Prostate gland (tissue), 2 donors: ENCODE measurements at regions not wholly inside any gene's neighbourhood (a gene's known extent, or its start where the extent isn't known, plus 50 kb on each side); places are given as distances from the start of the nearest gene placed in this dataset.

Source experiments
- DNase-seq: peaks from one replicate; pipeline ENCODE4 v3.0.0-alpha.2; 2019; ENCODE audit warnings: low spot score
- H3K27ac ChIP-seq, 2 donors: fragments of 200-600 bp; sonication (generic); 2 replicates each; pipeline ENCODE4 v1.5.1; 2017 to 2019
- H3K27me3 ChIP-seq: fragments of 200-600 bp; sonication (generic); replicated peaks from 2 replicates; pipeline ENCODE4 v1.5.1; 2019; ENCODE audit not compliant: insufficient read depth
- H3K36me3 ChIP-seq, 2 donors: fragments of 200-600 bp; sonication (generic); 1 replicate in 1 of 2; 2 replicates in 1 of 2; pipeline versions ENCODE4 v1.5.1 to v1.8.1; 2017 to 2019
- H3K4me1 ChIP-seq: fragments of 200-600 bp; sonication (generic); replicated peaks from 2 replicates; pipeline ENCODE4 v1.5.1; 2019
- H3K4me3 ChIP-seq, 2 donors: fragments of 200-600 bp; sonication (generic); 2 replicates each; pipeline ENCODE4 v1.5.1; 2017 to 2019
- H3K9me3 ChIP-seq: fragments of 200-600 bp; sonication (generic); 2 replicates; pipeline ENCODE4 v1.5.1; 2017
- CTCF ChIP-seq, 4 experiments: fragments of 200-600 bp in 2 of 4; fragments of 450-650 bp in 2 of 4; sonication (generic) in 2 of 4; IDR thresholded peaks; 1 replicate in 3 of 4; 2 replicates in 1 of 4; pipeline ENCODE4 v1.5.1; 2016 to 2019; ENCODE audit warnings: antibody characterized with exemption in 4 of 4, mild to moderate bottlenecking in 2 of 4, moderate library complexity in 2 of 4
- POLR2A ChIP-seq: fragments of 450-650 bp; IDR thresholded peaks from one replicate; pipeline ENCODE4 v1.6.1; 2016; ENCODE audit warnings: antibody characterized with exemption, mild to moderate bottlenecking
- POLR2AphosphoS5 ChIP-seq: sonication (generic); formaldehyde crosslinking; IDR thresholded peaks from one replicate; pipeline ENCODE4 v1.6.1; 2017; ENCODE audit warnings: antibody characterized with exemption
- WGBS: methylation state at CpG from one replicate; pipeline ENCODE4 v1.1.5; 2018; 5-methylcytosine and 5-hydroxymethylcytosine counted together
- intact Hi-C: fragments of 100-400 bp; cut with DNase I; formaldehyde crosslinking; loops from one replicate; pipeline ENCODE4 v1.14.2; 2022

GRCh38 chr7:124674451-124674850 is 91.1 kb downstream of the GPR37 start:
- Histone ChIP-seq H3K27me3 (no peaks in the 10 kb centered on the region), H3K4me3 (no peak overlapping the region), H3K27ac (no peak overlapping the region), H3K9me3 (no peaks in the 10 kb centered on the region), H3K36me3 (no peaks in the 10 kb centered on the region), H3K4me1 (no peaks in the 10 kb centered on the region)
- DNase-seq = no peak
- TF ChIP-seq POLR2AphosphoS5 = no peak
- no peak for TF ChIP-seq CTCF (IDR thresholded peaks at IDR 0.05)
- TF ChIP-seq POLR2A = no peak
- intact Hi-C loops = no loop called here
- 92% methylated on average over 1 of the region's 1 CpG for WGBS

GRCh38 chr7:124672011-124672410 is 93.6 kb downstream of the GPR37 start:
- Histone ChIP-seq H3K27me3 (no peaks in the 10 kb centered on the region), H3K36me3 (no peaks in the 10 kb centered on the region), H3K9me3 (no peaks in the 10 kb centered on the region), H3K27ac (no peak overlapping the region), H3K4me3 (no peak overlapping the region), H3K4me1 (no peaks in the 10 kb centered on the region)
- 47% methylated on average over 1 of the region's 1 CpG for WGBS
- no peak for DNase-seq
- no peak for TF ChIP-seq CTCF (IDR thresholded peaks at IDR 0.05)
- no peak for TF ChIP-seq POLR2A
- no peak for TF ChIP-seq POLR2AphosphoS5
- intact Hi-C loops = no loop called here

- no peaks in the 10 kb centered on the region for H3K36me3 ChIP-seq
- intact Hi-C loops = no loop called here
- H3K4me3 ChIP-seq = no peak overlapping the region
- WGBS = 32% methylated on average over 9 of the region's 9 CpGs
- H3K27me3 ChIP-seq = no peaks in the 10 kb centered on the region
- no peak for DNase-seq
- TF ChIP-seq POLR2A = no peak
- TF ChIP-seq CTCF (IDR thresholded peaks at IDR 0.05) = no peak
- no peak for TF ChIP-seq POLR2AphosphoS5
- H3K27ac ChIP-seq = no peak overlapping the region
- H3K9me3 ChIP-seq = no peaks in the 10 kb centered on the region
- no peaks in the 10 kb centered on the region for H3K4me1 ChIP-seq
Measured at GRCh38 chr7:124667312-124668153, 98.1 kb downstream of the GPR37 start.

GRCh38 chr7:124662937-124663336 is 102.7 kb downstream of the GPR37 start:
- no peaks in the 10 kb centered on the region for H3K27me3 ChIP-seq
- no peaks in the 10 kb centered on the region for H3K9me3 ChIP-seq
- no peak overlapping the region for H3K4me3 ChIP-seq
- no peaks in the 10 kb centered on the region for H3K36me3 ChIP-seq
- intact Hi-C loops = no loop called here
- no peak overlapping the region for H3K27ac ChIP-seq
- TF ChIP-seq POLR2AphosphoS5 = no peak
- no peak for TF ChIP-seq CTCF (IDR thresholded peaks at IDR 0.05)
- no peak for TF ChIP-seq POLR2A
- H3K4me1 ChIP-seq = no peaks in the 10 kb centered on the region
- no peak for DNase-seq

- H3K4me1 ChIP-seq = no peaks in the 10 kb centered on the region
- DNase-seq = no peak
- no peaks in the 10 kb centered on the region for H3K36me3 ChIP-seq
- 40% methylated on average over 4 of the region's 4 CpGs for WGBS
- H3K27me3 ChIP-seq = no peaks in the 10 kb centered on the region
- TF ChIP-seq POLR2A (no peak), POLR2AphosphoS5 (no peak), CTCF (IDR thresholded peaks at IDR 0.05) (no peak)
- H3K9me3 ChIP-seq = no peaks in the 10 kb centered on the region
- no peak overlapping the region for H3K27ac ChIP-seq
- no peak overlapping the region for H3K4me3 ChIP-seq
- intact Hi-C loops = no loop called here
Measured at GRCh38 chr7:124662372-124662771, 103.2 kb downstream of the GPR37 start.
